ACHN (cell line): ENCODE measurements at regions not wholly inside any gene's neighbourhood (a gene's known extent, or its start where the extent isn't known, plus 50 kb on each side); places are given as distances from the start of the nearest gene placed in this dataset.

Experiments
- DNase-seq: peaks from one replicate; pipeline ENCODE4 v3.0.0-alpha.2; 2015
- in situ Hi-C: cut with HindIII; loops from 2 replicates; pipeline ENCODE4 v1.10.0; 2017; ENCODE audit warnings: low sequenced_read_pairs, low pct_ligation_motif_present, low pct_unique_long_range_greater_than_20kb

- in situ Hi-C loops, result no loop called here
- DNase-seq, result no peak
These were observed 141.1 kb upstream of the ZXDA start for GRCh38 chrX:58051346-58051745.

GRCh38 chrX:58044130-58044529, 133.9 kb upstream of the ZXDA start:
- in situ Hi-C loops, result no loop called here
- no peak for DNase-seq

- in situ Hi-C loops, result no loop called here
- DNase-seq, result peak; percentile 25
These were observed 115.7 kb upstream of the ZXDA start for GRCh38 chrX:58025979-58026378.

GRCh38 chrX:57985951-57986350, 75.7 kb upstream of the ZXDA start:
- no peak for DNase-seq
- in situ Hi-C loops, result no loop called here

- in situ Hi-C loops, result no loop called here
- no peak for DNase-seq
These were observed 74.4 kb upstream of the ZXDA start for GRCh38 chrX:57984620-57985019.

GRCh38 chrX:57977992-57978391, 67.7 kb upstream of the ZXDA start:
- in situ Hi-C loops, result no loop called here

GRCh38 chrX:57964975-57965374, 54.7 kb upstream of the ZXDA start:
- in situ Hi-C loops, result no loop called here
- no peak for DNase-seq

More at GRCh38 chrX:57977992-57978391, 67.7 kb upstream of the ZXDA start:
- DNase-seq, result peak; percentile 2
